GM23338 (cell line): ENCODE measurements at regions not wholly inside any gene's neighbourhood (a gene's known extent, or its start where the extent isn't known, plus 50 kb on each side); places are given as distances from the start of the nearest gene placed in this dataset.

Experiments used
- ATAC-seq: fragments of 200-7000 bp; cut with Tn5 transposase; 3 replicates; pipeline ENCODE4 v1.9.1; 2020
- DNase-seq: peaks from one replicate; pipeline ENCODE4 v3.0.0-alpha.2; 2015; ENCODE audit warnings: low spot score
- H2AFZ ChIP-seq: fragments of 200-600 bp; sonication (generic); 2 replicates; pipeline ENCODE4 v1.8.0; 2016; ENCODE audit warnings: antibody characterized with exemption, mild to moderate bottlenecking, moderate library complexity
- H3F3A ChIP-seq: fragments of 200-600 bp; sonication (generic); replicated peaks from 2 replicates; pipeline ENCODE4 v1.8.0; 2017; ENCODE audit warnings: antibody characterized with exemption, mixed run types, low read depth
- H3K27ac ChIP-seq: fragments of 200-600 bp; sonication (generic); 2 replicates; pipeline ENCODE4 v1.6.1; 2016; ENCODE audit warnings: low read depth
- H3K27me3 ChIP-seq: fragments of 200-600 bp; sonication (generic); 2 replicates; pipeline ENCODE4 v1.8.0; 2016; ENCODE audit warnings: mild to moderate bottlenecking, mixed run types, moderate library complexity; ENCODE audit not compliant: insufficient read depth
- H3K36me3 ChIP-seq: fragments of 200-600 bp; sonication (generic); 2 replicates; pipeline ENCODE4 v1.8.0; 2016; ENCODE audit warnings: mild to moderate bottlenecking; ENCODE audit not compliant: insufficient read depth
- H3K4me1 ChIP-seq: fragments of 200-600 bp; sonication (generic); 2 replicates; pipeline ENCODE4 v1.8.0; 2016; ENCODE audit warnings: mild to moderate bottlenecking, moderate library complexity; ENCODE audit not compliant: insufficient read depth
- H3K4me2 ChIP-seq: fragments of 200-600 bp; sonication (generic); 2 replicates; pipeline ENCODE4 v1.7.1; 2017; ENCODE audit warnings: mixed run types
- H3K4me3 ChIP-seq: fragments of 200-600 bp; sonication (generic); 2 replicates; pipeline ENCODE4 v1.6.1; 2016; ENCODE audit warnings: mixed run types
- H3K79me2 ChIP-seq: fragments of 200-600 bp; sonication (generic); replicated peaks from 2 replicates; pipeline ENCODE4 v1.8.0; 2017; ENCODE audit warnings: mild to moderate bottlenecking; ENCODE audit not compliant: insufficient read depth
- H3K9me2 ChIP-seq: fragments of 200-600 bp; sonication (generic); 2 replicates; pipeline ENCODE4 v1.8.0; 2017; ENCODE audit not compliant: insufficient read depth
- H4K20me1 ChIP-seq: fragments of 200-600 bp; sonication (generic); replicated peaks from 2 replicates; pipeline ENCODE4 v1.8.0; 2017; ENCODE audit warnings: mild to moderate bottlenecking; ENCODE audit not compliant: insufficient read depth
- H3K27ac Mint-ChIP-seq: 2 replicates; pipeline ENCODE4 v1.8.0; 2020; ENCODE audit warnings: inconsistent platforms, mild to moderate bottlenecking, moderate library complexity, mixed read lengths
- H3K27me3 Mint-ChIP-seq: 3 replicates; pipeline ENCODE4 v1.8.0; 2022; ENCODE audit warnings: low read depth, mild to moderate bottlenecking, moderate library complexity, mixed read lengths, inconsistent platforms; ENCODE audit not compliant: insufficient read depth, poor library complexity
- H3K36me3 Mint-ChIP-seq: 3 replicates; pipeline ENCODE4 v1.8.0; 2021; ENCODE audit warnings: low read depth, mild to moderate bottlenecking, inconsistent platforms, moderate library complexity, mixed read lengths
- H3K4me1 Mint-ChIP-seq: 3 replicates; pipeline ENCODE4 v1.8.0; 2020; ENCODE audit warnings: mild to moderate bottlenecking, inconsistent platforms, mixed read lengths
- H3K4me3 Mint-ChIP-seq: 3 replicates; pipeline ENCODE4 v1.8.0; 2021; ENCODE audit warnings: moderate library complexity, mild to moderate bottlenecking, inconsistent platforms, mixed read lengths
- H3K9me3 Mint-ChIP-seq: 3 replicates; pipeline ENCODE4 v1.8.0; 2020; ENCODE audit warnings: moderate library complexity, mild to moderate bottlenecking, inconsistent platforms, mixed read lengths
- CREB1 ChIP-seq: fragments of 250-450 bp; sonication (Bioruptor Pico); IDR thresholded peaks from 2 replicates; pipeline ENCODE4 v1.5.0; 2020; ENCODE audit warnings: low read depth, mild to moderate bottlenecking, moderate library complexity
- CTCF ChIP-seq, 2 experiments: fragments of 200-600 bp in 1 of 2; sonication (generic) in 1 of 2; conservative IDR thresholded peaks; 2 replicates each; pipeline versions ENCODE4 v1.5.1 to v1.6.1; 2016 to 2017; ENCODE audit warnings: antibody characterized with exemption in 2 of 2, low read depth in 2 of 2, mild to moderate bottlenecking in 2 of 2, moderate library complexity in 1 of 2
- ETS1 ChIP-seq: IDR thresholded peaks from 2 replicates; pipeline ENCODE4 v1.6.1; 2016; ENCODE audit warnings: antibody characterized with exemption
- EZH2 ChIP-seq: fragments of 200-600 bp; sonication (generic); IDR thresholded peaks from one replicate; pipeline ENCODE4 v1.8.0; 2017; ENCODE audit warnings: antibody characterized with exemption, mild to moderate bottlenecking, low read depth; ENCODE audit not compliant: unreplicated experiment
- EZH2phosphoT487 ChIP-seq: fragments of 200-600 bp; sonication (generic); IDR thresholded peaks from one replicate; pipeline ENCODE4 v1.8.1; 2018; ENCODE audit warnings: antibody characterized with exemption; ENCODE audit not compliant: unreplicated experiment
- JUNB ChIP-seq: IDR thresholded peaks from one replicate; pipeline ENCODE4 v1.6.1; 2016; ENCODE audit warnings: antibody characterized with exemption; ENCODE audit not compliant: unreplicated experiment
- NANOG ChIP-seq: IDR thresholded peaks from 2 replicates; pipeline ENCODE4 v1.6.1; 2016; ENCODE audit warnings: antibody characterized with exemption, borderline replicate concordance
- POLR2AphosphoS5 ChIP-seq: IDR thresholded peaks from 2 replicates; pipeline ENCODE4 v1.6.1; 2016; ENCODE audit warnings: antibody characterized with exemption, low read depth
- REST ChIP-seq: IDR thresholded peaks from one replicate; pipeline ENCODE4 v1.6.1; 2018; ENCODE audit warnings: antibody characterized with exemption; ENCODE audit not compliant: unreplicated experiment
- STAT1 ChIP-seq: IDR thresholded peaks from one replicate; pipeline ENCODE4 v1.6.1; 2016; ENCODE audit warnings: antibody characterized with exemption; ENCODE audit not compliant: unreplicated experiment
- ZNF114 ChIP-seq: fragments of 250-450 bp; sonication (Bioruptor Pico); IDR thresholded peaks from 2 replicates; pipeline ENCODE4 v1.5.0; 2020; ENCODE audit warnings: mild to moderate bottlenecking, moderate library complexity
- ZNF331 ChIP-seq: fragments of 250-450 bp; sonication (Bioruptor Pico); IDR thresholded peaks from 2 replicates; pipeline ENCODE4 v1.5.0; 2020; ENCODE audit warnings: low read depth, mild to moderate bottlenecking, moderate library complexity
- ZNF462 ChIP-seq: fragments of 250-450 bp; sonication (Bioruptor Pico); IDR thresholded peaks from 2 replicates; pipeline ENCODE4 v1.5.0; 2020; ENCODE audit warnings: mild to moderate bottlenecking, moderate library complexity

- H3K4me3 ChIP-seq, result no peak overlapping the region
- H3K9me3 Mint-ChIP-seq, result no peaks in the 10 kb centered on the region
- H3K27me3 ChIP-seq, result no peaks in the 10 kb centered on the region
- no peak overlapping the region for H3K4me2 ChIP-seq
- no peak overlapping the region for H3K27ac ChIP-seq
- no peak overlapping the region for H3K4me3 Mint-ChIP-seq
- H4K20me1 ChIP-seq, result no peaks in the 10 kb centered on the region
- H3K36me3 Mint-ChIP-seq, result no peaks in the 10 kb centered on the region
- no peaks in the 10 kb centered on the region for H3K4me1 ChIP-seq
- DNase-seq (no peak), ATAC-seq (no peak)
- no peaks in the 10 kb centered on the region for H3F3A ChIP-seq
- TF ChIP-seq EZH2phosphoT487, result no peak
- TF ChIP-seq ZNF331 (CRISPR knock-in tag), result no peak
- TF ChIP-seq POLR2AphosphoS5, result no peak
- TF ChIP-seq ZNF462, result no peak
- no peak for TF ChIP-seq EZH2
- TF ChIP-seq NANOG, result no peak
- TF ChIP-seq ETS1, result no peak
- no peak for TF ChIP-seq ZNF114 (CRISPR knock-in tag)
- no peak for TF ChIP-seq STAT1
- TF ChIP-seq CTCF (conservative IDR thresholded peaks at IDR 0.05; ENCODE audit: low read depth in 2 of 2), result no peak
- TF ChIP-seq JUNB, result no peak
- no peak for TF ChIP-seq CREB1 (CRISPR knock-in tag)
- TF ChIP-seq REST, result no peak
- no peaks in the 10 kb centered on the region for H3K79me2 ChIP-seq
- no peak overlapping the region for H3K27ac Mint-ChIP-seq
- no peaks in the 10 kb centered on the region for H3K9me2 ChIP-seq
- no peak overlapping the region for H2AFZ ChIP-seq
- H3K4me1 Mint-ChIP-seq, result no peaks in the 10 kb centered on the region
- H3K36me3 ChIP-seq, result no peaks in the 10 kb centered on the region
- H3K27me3 Mint-ChIP-seq, result no peaks in the 10 kb centered on the region
Observed at GRCh38 chr4:32393806-32394205, 1673.6 kb downstream of the PCDH7 start.
